ENCODE measurements at regions not wholly inside any gene's neighbourhood (a gene's known extent, or its start where the extent isn't known, plus 50 kb on each side); places are given as distances from the start of the nearest gene placed in this dataset.

DNA sequence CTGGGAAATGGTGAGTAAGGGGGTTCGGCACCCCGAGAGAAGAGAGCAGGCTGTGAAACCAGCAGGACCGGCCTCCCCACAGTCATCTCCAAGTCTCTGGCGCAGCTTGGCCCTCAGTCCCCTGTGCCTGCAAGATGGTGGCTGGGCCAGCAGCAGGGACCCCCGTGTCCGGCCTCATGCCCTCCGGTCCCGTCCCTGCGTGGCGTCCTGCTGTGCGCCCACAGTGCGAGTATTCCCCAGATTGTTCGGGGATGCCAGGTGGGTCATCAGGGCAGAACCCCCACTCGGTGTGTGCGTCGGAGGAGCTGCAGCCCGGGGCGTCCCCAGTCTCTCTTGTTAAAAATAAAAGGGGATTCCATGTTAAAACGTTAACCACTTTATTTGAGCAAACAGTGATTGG lies 216.9 kb upstream of the ALG10B start:
- Mint-ChIP-seq H3K9me3 (peaks cover 14% of the 10 kb centered on the region), H3K4me1 (no peaks in the 10 kb centered on the region), H3K36me3 (ENCODE audit: low read depth) (peaks cover 7% of the 10 kb centered on the region), H3K27ac (ENCODE audit: unreplicated experiment) (no peak overlapping the region), H3K4me3 (no peak overlapping the region), H3K27me3 (ENCODE audit: low read depth) (no peaks in the 10 kb centered on the region)
- DNase-seq (ENCODE audit: low read depth, low spot score), result no peak
- TF ChIP-seq, protein P1, sequence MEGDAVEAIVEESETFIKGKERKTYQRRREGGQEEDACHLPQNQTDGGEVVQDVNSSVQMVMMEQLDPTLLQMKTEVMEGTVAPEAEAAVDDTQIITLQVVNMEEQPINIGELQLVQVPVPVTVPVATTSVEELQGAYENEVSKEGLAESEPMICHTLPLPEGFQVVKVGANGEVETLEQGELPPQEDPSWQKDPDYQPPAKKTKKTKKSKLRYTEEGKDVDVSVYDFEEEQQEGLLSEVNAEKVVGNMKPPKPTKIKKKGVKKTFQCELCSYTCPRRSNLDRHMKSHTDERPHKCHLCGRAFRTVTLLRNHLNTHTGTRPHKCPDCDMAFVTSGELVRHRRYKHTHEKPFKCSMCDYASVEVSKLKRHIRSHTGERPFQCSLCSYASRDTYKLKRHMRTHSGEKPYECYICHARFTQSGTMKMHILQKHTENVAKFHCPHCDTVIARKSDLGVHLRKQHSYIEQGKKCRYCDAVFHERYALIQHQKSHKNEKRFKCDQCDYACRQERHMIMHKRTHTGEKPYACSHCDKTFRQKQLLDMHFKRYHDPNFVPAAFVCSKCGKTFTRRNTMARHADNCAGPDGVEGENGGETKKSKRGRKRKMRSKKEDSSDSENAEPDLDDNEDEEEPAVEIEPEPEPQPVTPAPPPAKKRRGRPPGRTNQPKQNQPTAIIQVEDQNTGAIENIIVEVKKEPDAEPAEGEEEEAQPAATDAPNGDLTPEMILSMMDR (conservative IDR thresholded peaks at IDR 0.05), result no peak

DNA sequence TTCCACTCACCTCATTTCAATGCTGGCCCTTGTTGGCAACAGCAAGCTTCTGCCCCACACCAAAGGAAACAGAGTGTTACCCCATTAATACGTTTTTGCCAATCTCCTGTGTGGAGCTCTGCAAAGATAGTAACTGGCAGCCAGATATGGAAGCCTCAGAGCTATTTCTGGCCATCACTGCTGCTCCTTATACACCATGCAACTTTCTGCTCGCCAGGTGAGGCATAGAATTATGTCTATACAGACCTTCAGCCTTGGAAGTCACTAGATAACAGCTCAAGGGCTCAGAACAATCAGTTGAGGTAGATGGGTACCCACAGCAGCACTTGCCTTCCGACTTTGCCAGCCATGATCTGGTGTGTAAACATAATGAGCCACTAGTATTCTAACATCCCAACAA lies 214.8 kb upstream of the ALG10B start:
- H3K9me3 Mint-ChIP-seq, result peaks cover 16% of the 10 kb centered on the region

DNA sequence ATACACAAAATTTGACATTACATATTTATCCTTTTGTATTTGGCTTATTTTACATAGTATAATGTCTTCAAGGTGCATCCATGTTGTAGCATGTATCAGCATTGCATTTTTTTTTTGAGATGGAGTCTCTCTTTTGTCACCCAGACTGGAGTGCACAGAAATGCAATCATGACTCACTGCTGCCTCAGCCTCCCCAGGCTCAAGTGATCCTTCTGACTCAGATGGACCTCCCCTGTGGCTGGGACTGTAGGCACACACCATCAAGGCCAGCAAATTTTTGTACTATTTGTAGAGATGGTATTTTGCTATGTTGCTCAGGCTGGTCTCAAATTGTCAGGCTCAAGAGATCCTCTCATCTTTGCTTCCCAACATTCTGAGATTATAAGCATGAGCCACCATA lies 214.4 kb upstream of the ALG10B start:
- H3K27ac Mint-ChIP-seq (ENCODE audit: unreplicated experiment), result no peak overlapping the region
- no peaks in the 10 kb centered on the region for H3K4me1 Mint-ChIP-seq
- peaks cover 10% of the 10 kb centered on the region for H3K36me3 Mint-ChIP-seq (ENCODE audit: low read depth)
- TF ChIP-seq, protein P1 (conservative IDR thresholded peaks at IDR 0.05), result no peak
- peaks cover 16% of the 10 kb centered on the region for H3K9me3 Mint-ChIP-seq
- DNase-seq (ENCODE audit: low read depth, low spot score), result no peak
- H3K27me3 Mint-ChIP-seq (ENCODE audit: low read depth), result no peaks in the 10 kb centered on the region
- no peak overlapping the region for H3K4me3 Mint-ChIP-seq

More for the DNA sequence above, 214.8 kb upstream of the ALG10B start:
- Mint-ChIP-seq H3K4me3 (no peak overlapping the region), H3K27me3 (ENCODE audit: low read depth) (no peaks in the 10 kb centered on the region), H3K4me1 (no peaks in the 10 kb centered on the region), H3K27ac (ENCODE audit: unreplicated experiment) (no peak overlapping the region), H3K36me3 (ENCODE audit: low read depth) (peaks cover 10% of the 10 kb centered on the region)
- no peak for DNase-seq (ENCODE audit: low read depth, low spot score)
- TF ChIP-seq, protein P1 (conservative IDR thresholded peaks at IDR 0.05), result no peak

DNA sequence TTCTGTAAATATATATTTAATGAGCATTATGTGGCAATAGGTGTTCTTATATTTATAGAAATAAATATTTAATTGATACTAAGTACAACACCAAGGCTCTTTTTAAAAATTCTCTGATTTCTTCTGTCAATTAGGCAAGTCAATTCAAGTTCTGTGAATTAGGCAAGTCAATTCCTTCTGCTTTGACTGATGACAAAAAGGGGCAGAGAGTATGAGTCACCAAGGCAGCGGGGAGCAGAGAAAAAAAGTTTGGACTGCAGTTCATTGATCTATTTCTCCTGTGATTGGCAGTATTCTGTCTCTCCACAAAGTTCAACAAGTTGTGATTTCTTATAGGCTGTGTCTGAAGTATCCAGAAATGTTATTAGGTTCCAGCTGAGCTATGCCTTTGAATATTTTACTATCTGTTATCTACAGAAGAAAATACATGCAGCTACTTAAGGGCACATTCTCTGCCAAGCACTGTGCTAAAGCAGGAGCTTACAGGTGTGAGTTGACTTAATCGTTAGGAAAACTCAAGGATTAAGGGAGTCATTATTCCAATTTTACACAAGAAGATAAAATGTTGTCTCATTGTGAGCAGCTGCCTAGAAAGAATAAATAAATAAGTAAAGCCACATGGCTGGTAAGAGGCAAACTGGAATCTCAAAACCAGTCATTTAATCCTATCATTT lies 206.4 kb upstream of the ALG10B start:
- DNase-seq (ENCODE audit: low read depth, low spot score), result no peak
- H3K9me3 Mint-ChIP-seq, result peaks cover 12% of the 10 kb centered on the region
- H3K27ac Mint-ChIP-seq (ENCODE audit: unreplicated experiment), result no peak overlapping the region
- no peaks in the 10 kb centered on the region for H3K4me1 Mint-ChIP-seq
- no peak overlapping the region for H3K4me3 Mint-ChIP-seq
- TF ChIP-seq, protein P1 (conservative IDR thresholded peaks at IDR 0.05), result no peak
- peaks cover 10% of the 10 kb centered on the region for H3K36me3 Mint-ChIP-seq (ENCODE audit: low read depth)
- H3K27me3 Mint-ChIP-seq (ENCODE audit: low read depth), result no peaks in the 10 kb centered on the region

DNA sequence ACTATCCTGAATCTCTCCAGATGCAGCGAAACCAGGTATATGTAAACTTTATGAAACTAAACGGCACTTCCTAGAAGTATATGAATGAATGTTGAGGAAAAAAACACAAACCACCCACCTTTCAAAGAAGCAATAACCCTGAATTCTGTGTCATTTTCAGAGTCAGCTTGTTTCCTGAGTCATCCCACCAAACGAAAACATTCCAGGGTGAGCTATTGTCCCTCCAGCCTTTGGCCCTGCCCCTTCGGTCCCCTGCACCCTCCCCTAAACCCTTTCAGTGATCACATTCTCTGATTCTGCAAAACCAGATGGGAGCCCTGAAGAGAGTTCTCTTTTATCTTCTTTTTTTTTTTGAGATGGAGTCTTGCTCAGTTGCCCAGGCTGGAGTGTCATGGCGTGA lies 202.6 kb upstream of the ALG10B start:
- H3K27me3 Mint-ChIP-seq (ENCODE audit: low read depth), result no peaks in the 10 kb centered on the region
- no peak overlapping the region for H3K4me3 Mint-ChIP-seq
- H3K27ac Mint-ChIP-seq (ENCODE audit: unreplicated experiment), result no peak overlapping the region
- no peaks in the 10 kb centered on the region for H3K4me1 Mint-ChIP-seq
- TF ChIP-seq, protein P1 (conservative IDR thresholded peaks at IDR 0.05), result no peak
- H3K9me3 Mint-ChIP-seq, result peaks cover 18% of the 10 kb centered on the region
- H3K36me3 Mint-ChIP-seq (ENCODE audit: low read depth), result peaks cover 14% of the 10 kb centered on the region
- DNase-seq (ENCODE audit: low read depth, low spot score), result no peak

Data from neural crest cell (in vitro differentiated cells).